Lower lobe of right lung (tissue), 2 donors: ENCODE measurements at regions not wholly inside any gene's neighbourhood (a gene's known extent, or its start where the extent isn't known, plus 50 kb on each side); places are given as distances from the start of the nearest gene placed in this dataset.

Experiments
- ATAC-seq, 2 donors: fragments of 200-7000 bp; cut with Tn5 transposase; one replicate each; pipeline ENCODE4 v1.9.1; 2020 to 2022; ENCODE audit warnings: mild to moderate bottlenecking in 2 of 2, moderate library complexity in 2 of 2
- DNase-seq: peaks from one replicate; pipeline ENCODE4 v3.0.0-alpha.2; 2020
- H3K27ac ChIP-seq: fragments of 200-600 bp; one replicate; pipeline ENCODE4 v1.8.0; 2022
- H3K27me3 ChIP-seq: fragments of 200-600 bp; one replicate; pipeline ENCODE4 v1.8.0; 2022; ENCODE audit warnings: low read depth
- H3K36me3 ChIP-seq: fragments of 200-600 bp; one replicate; pipeline ENCODE4 v1.8.0; 2022; ENCODE audit warnings: mild to moderate bottlenecking
- H3K4me1 ChIP-seq: fragments of 200-600 bp; one replicate; pipeline ENCODE4 v1.8.0; 2022
- H3K4me3 ChIP-seq: fragments of 200-600 bp; one replicate; pipeline ENCODE4 v1.8.0; 2022; ENCODE audit warnings: mild to moderate bottlenecking
- H3K9me3 ChIP-seq: fragments of 200-600 bp; one replicate; pipeline ENCODE4 v1.8.0; 2022
- CTCF ChIP-seq: fragments of 200-600 bp; IDR thresholded peaks from one replicate; pipeline ENCODE4 v1.8.0; 2022; ENCODE audit warnings: antibody characterized with exemption, mild to moderate bottlenecking
- intact Hi-C: fragments of 100-400 bp; cut with DNase I; formaldehyde crosslinking; loops from one replicate; pipeline ENCODE4 v1.11.0; 2022
- donor health status: DM: no; HTN: yes; CAD: no; lungs with severe emphysema.

- intact Hi-C loops = no loop called here
- H3K27me3 ChIP-seq = no peaks in the 10 kb centered on the region
- TF ChIP-seq CTCF = no peak
- H3K36me3 ChIP-seq = no peaks in the 10 kb centered on the region
- DNase-seq (no peak), ATAC-seq (no peak)
- H3K4me3 ChIP-seq = no peak overlapping the region
- no peak overlapping the region for H3K27ac ChIP-seq
- H3K9me3 ChIP-seq = no peaks in the 10 kb centered on the region
- peaks cover 3% of the 10 kb centered on the region for H3K4me1 ChIP-seq
These were observed 411.3 kb downstream of the FAT4 start for GRCh38 chr4:125725957-125726525.

GRCh38 chr4:125727931-125728330 lies 413.2 kb downstream of the FAT4 start:
- ATAC-seq (no peak), DNase-seq (no peak)
- TF ChIP-seq CTCF = no peak
- Histone ChIP-seq H3K9me3 (no peaks in the 10 kb centered on the region), H3K36me3 (no peaks in the 10 kb centered on the region), H3K4me1 (peaks cover 3% of the 10 kb centered on the region), H3K27ac (no peak overlapping the region), H3K27me3 (no peaks in the 10 kb centered on the region), H3K4me3 (no peak overlapping the region)
- intact Hi-C loops = no loop called here

- Histone ChIP-seq H3K36me3 (no peaks in the 10 kb centered on the region), H3K4me3 (no peak overlapping the region), H3K27me3 (no peaks in the 10 kb centered on the region), H3K4me1 (peaks cover 3% of the 10 kb centered on the region), H3K9me3 (no peaks in the 10 kb centered on the region), H3K27ac (no peak overlapping the region)
- intact Hi-C loops = no loop called here
- ATAC-seq = peak; percentile 74 to 84
- no peak for DNase-seq
- no peak for TF ChIP-seq CTCF
These were observed 413.8 kb downstream of the FAT4 start for GRCh38 chr4:125728568-125728967.

GRCh38 chr4:125729171-125729570 lies 414.4 kb downstream of the FAT4 start:
- no peaks in the 10 kb centered on the region for H3K27me3 ChIP-seq
- ATAC-seq (no peak), DNase-seq (no peak)
- no peaks in the 10 kb centered on the region for H3K9me3 ChIP-seq
- intact Hi-C loops = no loop called here
- H3K27ac ChIP-seq = peak overlapping the region; percentile 40
- peaks cover 3% of the 10 kb centered on the region for H3K4me1 ChIP-seq
- no peak for TF ChIP-seq CTCF
- no peak overlapping the region for H3K4me3 ChIP-seq
- H3K36me3 ChIP-seq = no peaks in the 10 kb centered on the region

- H3K27me3 ChIP-seq = no peaks in the 10 kb centered on the region
- no peaks in the 10 kb centered on the region for H3K36me3 ChIP-seq
- H3K27ac ChIP-seq = no peak overlapping the region
- ATAC-seq = no peak
- no peak for DNase-seq
- intact Hi-C loops = no loop called here
- H3K4me3 ChIP-seq = no peak overlapping the region
- H3K4me1 ChIP-seq = peaks cover 3% of the 10 kb centered on the region
- H3K9me3 ChIP-seq = no peaks in the 10 kb centered on the region
- TF ChIP-seq CTCF = no peak
These were observed 417.9 kb downstream of the FAT4 start for GRCh38 chr4:125732632-125733031.

GRCh38 chr4:125734504-125734903 lies 419.7 kb downstream of the FAT4 start:
- ATAC-seq (no peak), DNase-seq (no peak)
- intact Hi-C loops = no loop called here
- no peak overlapping the region for H3K27ac ChIP-seq
- peaks cover 2% of the 10 kb centered on the region for H3K4me1 ChIP-seq
- no peak overlapping the region for H3K4me3 ChIP-seq
- H3K9me3 ChIP-seq = no peaks in the 10 kb centered on the region
- no peak for TF ChIP-seq CTCF
- no peaks in the 10 kb centered on the region for H3K36me3 ChIP-seq
- H3K27me3 ChIP-seq = no peaks in the 10 kb centered on the region
